Hepatocyte (in vitro differentiated cells): ENCODE measurements at regions not wholly inside any gene's neighbourhood (a gene's known extent, or its start where the extent isn't known, plus 50 kb on each side); places are given as distances from the start of the nearest gene placed in this dataset.

Experiments
- CTCF ChIP-seq: fragments of 200-600 bp; sonication (generic); IDR thresholded peaks from 2 replicates; pipeline ENCODE4 v1.5.1; 2016; ENCODE audit warnings: antibody characterized with exemption, mild to moderate bottlenecking; ENCODE audit not compliant: poor library complexity
- EZH2 ChIP-seq: fragments of 200-600 bp; sonication (generic); IDR thresholded peaks from 2 replicates; pipeline ENCODE4 v1.6.1; 2016; ENCODE audit warnings: antibody characterized with exemption, mild to moderate bottlenecking, borderline replicate concordance

GRCh38 chrX:116267511-116268040 is 97.0 kb downstream of the AGTR2 start:
- TF ChIP-seq CTCF = no peak
- TF ChIP-seq EZH2 = no peak
